ENCODE measurements at regions not wholly inside any gene's neighbourhood (a gene's known extent, or its start where the extent isn't known, plus 50 kb on each side); places are given as distances from the start of the nearest gene placed in this dataset.

DNA sequence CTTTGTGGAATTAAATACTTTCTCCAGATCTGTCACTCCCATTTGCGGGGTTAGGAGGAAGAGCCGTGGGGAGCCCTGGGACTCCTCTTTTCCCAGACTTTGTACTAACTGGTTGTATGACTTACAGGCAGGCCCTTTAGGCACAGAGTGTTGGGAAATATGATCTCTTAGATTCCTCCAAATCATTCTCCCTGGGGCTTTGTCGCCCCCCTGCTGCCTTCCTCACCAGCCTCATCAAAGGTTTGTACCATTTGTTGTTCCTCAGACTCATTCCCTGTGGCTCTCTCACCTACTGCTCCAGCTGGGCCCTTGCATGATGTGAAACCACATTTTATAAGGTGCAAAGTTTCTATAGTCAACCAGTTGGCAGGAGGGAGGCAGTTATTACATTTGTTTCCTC lies 56.4 kb downstream of the CRYGS start:
- DNase-seq, result no peak

DNA sequence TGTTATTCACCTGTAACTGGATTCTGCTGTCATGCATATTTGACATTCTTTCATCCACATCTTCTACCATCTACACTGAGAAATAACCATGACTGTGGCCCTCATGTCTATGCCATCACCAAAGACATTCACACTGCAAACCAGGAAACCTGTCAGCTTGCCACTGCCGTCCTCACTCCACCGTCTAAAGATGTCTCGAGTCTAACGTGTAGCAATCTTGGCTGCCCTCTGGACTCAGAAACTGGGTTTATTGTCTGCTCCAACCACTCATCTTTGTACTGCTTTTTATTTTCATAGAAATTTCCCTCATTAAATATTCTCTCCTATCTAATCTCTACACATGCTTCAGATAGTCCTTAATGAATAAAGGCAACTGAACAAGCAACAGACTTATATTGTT lies 57.1 kb downstream of the CRYGS start:
- no peak for DNase-seq

DNA sequence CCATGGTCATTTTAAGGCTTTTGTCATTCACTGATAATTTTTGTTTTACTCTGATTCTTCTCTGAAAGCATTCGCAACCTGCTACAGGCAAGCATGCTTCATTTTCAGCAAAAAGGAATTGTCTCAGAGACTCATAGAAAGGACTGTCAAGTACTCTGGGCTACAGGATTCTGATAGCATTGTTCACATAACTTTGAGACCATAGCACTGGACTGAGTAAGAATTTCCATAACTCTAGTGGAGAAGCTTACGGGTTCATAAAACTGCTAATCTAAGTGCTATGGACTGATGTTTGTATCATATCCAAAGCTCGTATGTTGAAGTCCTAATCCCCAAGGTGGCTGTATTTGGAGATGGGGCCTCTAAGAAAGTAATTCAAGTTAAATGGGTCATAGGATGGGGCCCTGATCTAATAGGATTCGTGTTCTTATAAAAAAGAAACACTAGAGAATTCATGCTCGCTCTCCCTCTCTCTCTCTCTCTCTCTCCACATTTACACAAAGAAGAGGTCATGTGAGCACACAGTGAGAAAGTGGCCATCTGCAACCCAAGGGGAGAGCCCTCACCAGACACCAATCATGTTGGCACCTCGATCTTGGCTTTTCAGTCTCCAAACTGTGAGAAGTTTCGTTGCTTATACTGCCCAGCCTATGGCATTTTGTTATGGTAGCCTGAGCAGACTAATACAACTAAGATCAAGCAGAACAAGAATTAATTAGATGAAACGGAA lies 60.4 kb downstream of the CRYGS start:
- no peak for DNase-seq

DNA sequence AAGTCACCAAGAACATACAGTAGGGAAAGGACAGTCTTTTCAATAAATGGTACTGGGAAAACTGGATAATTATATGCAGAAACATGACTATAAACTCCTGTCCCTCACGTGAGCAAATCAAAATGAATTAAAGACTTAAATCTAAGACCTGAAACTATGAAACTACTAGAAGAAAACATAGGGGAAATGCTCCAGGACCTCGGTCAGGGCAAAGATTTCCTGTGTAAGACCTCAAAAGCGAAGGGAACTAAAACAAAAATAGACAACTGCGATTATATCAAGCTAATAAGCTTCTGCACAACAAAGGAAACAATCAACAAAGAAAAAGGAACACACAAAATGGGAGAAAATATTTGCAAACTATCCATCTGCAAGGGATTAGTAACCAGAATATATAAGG lies 62.7 kb downstream of the CRYGS start:
- no peak for DNase-seq

DNA sequence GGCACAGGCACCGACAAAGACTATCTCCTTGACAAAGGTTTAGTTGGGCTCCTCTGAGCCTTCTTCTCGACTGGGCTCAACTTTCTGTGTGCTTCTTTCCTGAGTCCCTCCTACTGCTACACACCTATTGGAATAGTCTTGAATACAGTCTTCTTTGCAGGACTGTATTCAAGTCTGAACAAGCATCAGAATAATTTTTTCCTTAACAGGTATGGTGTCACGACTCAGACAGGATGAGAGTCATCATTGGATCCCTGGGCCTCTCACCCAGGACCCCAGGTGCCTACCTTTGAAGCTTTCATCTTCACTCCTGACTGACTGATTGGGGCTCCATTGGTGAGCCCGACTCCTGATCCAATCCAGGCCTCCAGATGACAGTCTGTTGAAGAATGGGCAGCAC lies 66.3 kb downstream of the CRYGS start:
- DNase-seq, result no peak

DNA sequence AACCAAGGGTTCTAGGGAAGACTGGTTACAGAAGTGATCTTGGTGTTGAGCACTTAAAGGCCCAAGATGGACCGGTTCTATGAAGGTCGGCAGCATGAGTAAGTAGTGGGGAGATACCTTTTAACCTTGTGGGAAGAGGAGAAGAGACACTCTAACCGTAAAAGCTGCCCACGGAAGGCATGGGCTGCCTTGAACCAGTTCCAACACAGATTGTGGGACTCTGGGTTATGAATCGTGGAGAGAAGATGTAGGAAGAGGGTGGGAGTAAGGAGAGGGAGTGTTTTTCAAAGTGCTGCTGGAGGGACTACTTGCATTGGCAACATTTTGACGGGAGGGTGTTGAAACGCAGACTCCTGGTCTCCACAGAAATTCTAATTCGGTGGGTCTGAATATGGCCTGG lies 67.1 kb downstream of the CRYGS start:
- DNase-seq, result no peak

DNA sequence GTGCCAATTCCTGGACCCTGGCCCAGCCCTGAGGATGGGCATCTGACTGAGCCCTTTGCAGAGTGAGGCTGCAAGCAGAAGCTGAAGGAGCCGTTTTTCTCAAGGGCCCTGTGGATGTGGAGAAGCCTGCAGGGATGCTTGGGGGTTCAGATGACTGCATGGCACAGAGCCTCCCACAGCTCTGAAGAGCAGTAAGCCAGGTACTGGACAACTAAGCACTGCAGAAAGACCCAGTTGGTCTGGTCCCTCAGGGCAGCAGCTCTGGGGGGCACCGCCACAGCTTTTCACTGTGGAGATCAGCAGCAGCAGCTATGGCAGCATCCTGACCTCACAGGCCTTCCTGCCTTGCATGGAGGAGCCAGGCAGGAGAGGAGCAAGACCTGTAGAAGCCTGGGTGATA lies 67.6 kb downstream of the CRYGS start:
- DNase-seq, result no peak

DNA sequence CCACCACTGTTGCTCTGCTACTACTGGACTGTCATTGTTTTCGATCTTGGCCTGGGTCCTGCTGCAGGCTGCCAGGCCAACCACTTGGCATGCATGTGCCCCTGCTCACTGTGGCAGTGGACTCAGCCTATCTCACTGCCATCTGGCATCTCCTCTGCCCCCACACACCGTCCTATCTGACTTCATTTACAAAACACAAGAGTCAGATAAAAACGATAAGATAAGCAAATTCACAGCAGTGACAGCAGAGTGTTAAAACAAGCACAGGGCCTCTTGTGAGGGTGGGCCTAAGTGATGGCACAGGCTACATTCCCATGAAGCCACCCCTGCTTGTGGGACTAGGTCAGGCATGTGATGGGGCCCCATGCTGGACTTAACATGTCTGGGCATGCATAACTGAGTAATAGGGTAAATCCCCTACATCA lies 68.1 kb downstream of the CRYGS start:
- DNase-seq, result peak; percentile 9

DNA sequence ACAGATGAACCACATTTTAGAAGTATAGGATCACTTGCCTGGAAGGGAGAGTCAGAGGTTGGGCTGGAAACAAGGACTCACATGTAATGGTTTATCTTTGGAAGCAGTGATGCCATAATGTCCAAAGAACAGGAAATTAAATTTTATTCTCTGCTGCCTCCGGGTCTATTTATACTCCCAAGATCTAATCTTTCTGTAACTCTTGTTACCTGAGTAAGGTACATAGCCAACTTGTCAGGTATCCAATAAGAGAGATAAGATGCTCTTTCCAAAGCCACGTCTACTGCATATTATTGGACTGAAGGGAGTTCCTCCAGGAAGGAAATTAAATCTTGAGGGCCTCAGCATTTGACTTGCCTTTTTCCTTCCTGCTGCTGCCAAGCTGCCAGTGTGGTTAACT lies 71.0 kb downstream of the CRYGS start:
- DNase-seq, result no peak

DNA sequence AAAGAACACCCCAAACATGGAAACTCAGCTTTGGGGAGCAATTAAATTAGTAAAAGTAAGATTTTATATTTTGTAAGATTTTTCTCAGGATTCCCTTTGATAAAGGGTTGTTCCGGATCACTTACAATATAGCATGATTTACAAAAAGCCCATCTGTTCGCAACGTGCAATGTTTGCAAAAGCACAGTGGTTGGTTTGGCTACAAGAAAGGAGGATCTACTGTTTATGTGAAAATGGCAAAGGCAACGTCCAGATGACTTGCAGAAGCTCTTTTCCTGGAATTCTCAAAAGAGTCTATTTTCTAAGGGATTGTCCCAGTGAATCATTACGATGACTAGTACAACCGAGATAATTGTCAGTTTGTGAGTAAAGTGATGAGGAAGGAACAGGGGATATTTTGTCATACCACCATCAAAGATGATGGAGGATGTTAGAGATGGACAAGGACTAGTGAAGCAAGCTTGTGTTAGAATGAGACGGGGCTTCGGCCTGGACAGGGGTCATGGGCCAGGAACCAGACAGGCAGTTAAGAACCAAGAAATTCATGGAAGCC lies 71.6 kb downstream of the CRYGS start:
- DNase-seq, result no peak

DNA sequence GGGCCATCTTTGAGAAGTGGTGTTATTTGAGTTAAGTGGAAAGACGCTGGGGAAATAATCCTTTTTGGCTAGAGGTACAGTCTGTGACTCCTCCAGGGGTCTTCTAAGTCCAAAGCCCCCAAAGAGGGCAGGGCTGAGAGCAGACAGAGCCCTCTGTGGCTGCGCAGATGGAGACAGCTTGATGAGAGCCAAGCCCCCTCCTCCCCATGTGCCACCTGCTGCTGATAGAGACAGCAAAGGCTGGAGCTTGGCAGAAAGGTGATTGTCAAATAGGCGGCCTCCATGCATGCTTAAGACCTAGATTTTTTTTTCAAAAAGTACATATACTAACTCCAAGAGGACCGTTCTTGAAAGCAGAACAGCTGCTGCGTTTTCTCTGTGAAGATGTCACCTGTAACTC lies 72.4 kb downstream of the CRYGS start:
- no peak for DNase-seq

DNA sequence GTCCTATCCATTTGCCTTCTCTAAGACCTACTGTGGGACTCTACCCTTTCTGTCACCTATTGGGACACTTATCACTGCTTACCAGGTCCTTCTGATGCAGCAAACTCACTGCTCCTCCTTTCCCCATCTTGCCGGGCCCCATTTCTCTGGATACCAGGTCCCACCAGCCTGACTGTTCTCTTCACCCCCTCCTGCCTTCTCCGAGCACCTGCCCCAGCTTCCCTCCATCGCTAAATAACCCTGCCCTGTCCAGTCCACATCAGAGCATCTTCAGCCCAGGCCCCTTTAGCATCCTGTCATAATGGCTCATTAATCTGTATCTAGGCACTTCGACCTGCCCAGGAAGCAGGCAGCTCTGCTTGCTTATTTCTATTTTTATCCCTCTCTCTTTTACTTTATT lies 74.7 kb downstream of the CRYGS start:
- DNase-seq, result no peak

DNA sequence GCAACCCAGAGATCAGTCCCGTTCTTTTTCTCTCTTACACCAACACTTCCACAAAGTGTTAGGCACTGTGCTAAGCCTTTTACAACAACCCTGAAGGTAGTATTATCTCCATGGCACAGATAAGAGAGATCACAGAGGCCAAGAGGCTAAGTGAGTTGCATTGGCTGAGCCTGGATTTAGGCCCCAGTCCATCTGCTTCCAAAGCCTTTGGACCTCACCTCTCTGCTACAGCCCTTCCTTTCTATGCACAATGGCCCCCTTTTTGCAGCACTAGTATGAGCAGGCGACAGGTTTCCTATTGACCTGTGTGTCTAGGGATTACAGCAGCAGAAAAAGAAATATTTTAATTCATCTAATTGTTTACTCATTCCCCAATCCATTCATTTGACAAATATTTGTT lies 76.2 kb downstream of the CRYGS start:
- DNase-seq, result no peak

DNA sequence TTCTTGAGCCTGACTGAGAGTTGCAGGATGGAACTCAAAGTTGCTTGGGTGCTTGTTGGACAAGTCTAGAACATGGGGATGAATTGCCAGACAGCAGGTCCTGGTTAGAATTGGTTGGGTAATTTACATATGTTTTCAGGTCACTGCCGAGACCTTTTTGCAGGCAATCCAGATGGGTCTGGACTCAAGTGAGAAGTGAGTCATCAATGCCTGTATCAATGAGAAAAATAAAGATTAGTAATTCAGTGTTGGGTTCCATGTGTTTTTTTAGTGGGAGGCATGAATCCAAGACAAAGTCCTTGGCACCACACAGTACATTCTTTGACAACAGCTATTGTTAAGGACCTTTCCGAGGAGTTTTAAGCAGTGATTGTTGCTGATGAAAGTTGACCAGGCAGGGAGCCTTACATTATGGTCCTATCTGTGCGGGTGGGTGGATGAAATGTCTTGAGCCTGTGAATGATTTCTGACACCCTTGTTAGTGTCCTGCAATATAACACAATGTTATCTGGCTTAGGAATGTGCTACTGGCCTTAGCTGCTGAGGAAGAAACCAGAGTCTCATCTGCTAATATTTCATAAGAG lies 77.7 kb downstream of the CRYGS start:
- no peak for DNase-seq

DNA sequence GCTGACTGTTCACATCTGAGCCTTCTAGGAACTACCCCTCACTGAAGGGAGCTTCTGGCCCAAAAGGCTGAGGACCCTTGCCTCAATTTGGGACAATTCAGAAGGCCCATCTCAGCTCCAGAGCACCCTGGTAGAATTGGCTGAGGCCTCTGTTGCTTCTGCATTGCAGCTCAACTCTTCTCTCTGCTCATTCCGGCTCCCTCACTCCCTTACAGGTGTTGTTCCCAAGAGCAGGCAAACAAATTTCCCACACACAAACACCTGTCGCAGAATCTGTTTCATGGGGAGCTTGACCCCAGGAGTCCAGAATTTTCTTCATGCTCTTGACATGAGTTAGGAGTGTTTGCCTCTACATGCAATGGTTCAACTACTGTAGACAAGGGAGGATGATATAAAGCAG lies 78.7 kb downstream of the CRYGS start:
- DNase-seq, result no peak

DNA sequence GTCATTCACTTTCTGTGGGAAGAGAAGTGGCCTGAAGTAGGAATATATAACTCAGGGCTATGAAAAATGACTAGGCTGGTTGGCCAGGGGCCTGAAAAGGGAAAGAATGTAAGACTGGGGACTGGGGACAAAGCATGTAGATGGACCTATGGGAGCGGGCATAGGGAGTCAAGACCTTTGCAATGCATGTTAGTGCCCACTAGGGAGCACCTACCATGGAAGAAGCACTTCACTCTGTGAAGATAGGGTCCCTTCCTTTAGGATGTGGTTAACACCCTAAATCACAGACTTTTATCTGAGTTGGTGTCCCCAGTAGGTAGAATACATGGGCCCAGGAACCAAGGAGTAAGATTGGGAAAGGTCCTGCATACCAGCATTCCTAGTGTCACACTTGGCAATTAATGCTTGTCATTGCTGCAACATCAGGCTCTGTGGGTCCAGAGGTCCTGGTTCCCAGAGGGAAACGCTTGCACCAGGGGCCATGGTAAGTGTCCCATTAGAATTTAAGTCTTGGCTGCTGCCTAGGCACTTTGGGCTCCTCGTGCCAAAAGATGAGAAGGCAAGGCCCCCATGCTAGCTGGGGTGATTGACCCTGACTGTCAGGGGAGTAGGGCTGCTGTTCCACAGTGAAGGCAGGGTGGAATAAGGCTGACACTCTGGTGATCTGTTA lies 79.6 kb downstream of the CRYGS start:
- DNase-seq, result peak; percentile 7

DNA sequence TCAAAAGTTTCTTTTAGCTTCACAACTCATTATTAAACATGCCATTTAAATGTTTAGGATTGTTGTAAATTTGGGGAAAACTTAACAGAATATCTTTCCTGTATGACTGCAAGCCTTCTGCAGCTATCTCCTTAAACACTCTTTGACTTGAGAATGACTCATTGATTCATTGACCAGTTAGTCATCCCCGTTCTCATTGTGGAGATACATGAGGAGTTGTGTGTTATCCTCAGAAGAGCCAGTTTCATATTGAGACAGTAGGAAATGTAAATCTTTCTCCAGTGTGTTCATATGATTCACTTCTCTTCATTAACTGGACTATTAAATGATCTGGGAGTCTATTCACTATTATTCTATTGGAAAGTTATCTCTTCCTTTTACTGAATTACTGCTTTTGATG lies 83.0 kb downstream of the CRYGS start:
- no peak for DNase-seq

DNA sequence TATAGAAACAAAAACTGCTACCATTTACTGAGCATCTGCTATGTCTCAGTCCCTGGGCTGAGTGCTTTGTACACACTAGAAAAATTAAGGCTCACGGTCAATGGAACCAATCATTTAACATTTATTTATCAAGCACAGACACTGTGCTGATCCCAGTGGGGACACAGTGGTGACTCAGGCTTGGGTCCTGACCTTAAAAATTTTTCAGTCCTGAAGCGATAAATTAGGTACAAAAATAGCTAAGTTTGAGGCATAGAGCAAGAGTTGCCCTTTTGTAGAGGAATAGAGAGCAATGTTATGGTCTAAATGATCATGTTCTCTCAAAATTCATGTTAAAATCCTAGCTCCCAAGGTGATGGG lies 85.1 kb downstream of the CRYGS start:
- no peak for DNase-seq

DNA sequence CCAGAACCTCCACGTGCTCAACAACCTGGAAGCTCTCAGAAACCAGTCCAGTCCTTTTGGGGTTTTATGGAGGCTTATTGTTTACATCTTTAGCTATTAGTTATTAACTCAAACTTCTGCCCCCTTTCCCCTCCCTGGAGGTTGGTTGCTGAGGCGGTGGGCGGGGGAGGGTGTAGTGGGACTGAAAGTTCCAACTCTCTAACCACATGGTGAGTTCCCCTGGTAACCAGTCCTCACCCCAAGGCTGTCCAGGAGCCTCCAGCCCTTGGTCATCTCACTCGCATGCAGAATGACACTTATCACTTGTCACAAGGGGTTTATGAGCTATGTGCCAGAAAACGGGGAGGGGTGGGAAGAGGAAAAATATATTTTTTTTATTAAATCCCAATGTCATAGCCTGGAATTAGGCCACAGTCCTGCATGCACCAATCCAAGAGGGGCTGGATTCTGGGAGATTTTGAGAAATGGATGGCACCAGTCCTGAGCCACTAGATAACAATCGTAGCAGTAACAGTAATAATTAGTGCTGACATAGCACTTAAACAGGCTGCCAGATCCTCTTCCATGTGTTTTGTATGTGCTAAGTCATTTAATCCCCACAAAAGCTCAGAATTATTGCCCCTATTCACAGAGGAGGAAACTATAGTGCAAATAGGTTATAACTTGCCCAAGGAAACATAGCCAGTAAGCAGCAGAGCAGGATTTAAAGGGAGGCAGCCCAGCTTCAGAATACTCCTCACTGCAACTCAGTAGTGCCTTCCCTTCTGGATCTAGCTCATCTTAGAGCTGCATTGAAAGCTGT lies 85.7 kb downstream of the CRYGS start:
- DNase-seq, result no peak

DNA sequence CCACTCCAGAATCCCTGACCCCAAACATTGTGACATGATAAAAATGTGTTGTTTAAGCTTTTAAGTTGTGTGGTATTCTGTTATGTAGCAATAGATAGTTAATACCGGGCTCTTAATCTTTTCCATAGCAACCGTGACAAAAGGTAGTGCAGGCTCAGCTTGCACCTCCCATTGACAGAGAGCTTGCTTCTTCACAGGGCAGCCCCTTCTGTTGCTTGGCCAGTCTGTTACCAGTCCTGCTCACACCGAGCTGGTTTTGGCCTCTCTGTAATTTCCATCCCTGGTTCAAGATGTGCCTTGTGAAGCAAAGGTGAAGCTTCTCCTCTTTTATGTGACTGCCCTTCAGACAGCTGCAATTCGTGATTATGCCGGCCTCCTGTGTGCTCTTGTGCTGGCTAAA lies 86.9 kb downstream of the CRYGS start:
- DNase-seq, result no peak

DNA sequence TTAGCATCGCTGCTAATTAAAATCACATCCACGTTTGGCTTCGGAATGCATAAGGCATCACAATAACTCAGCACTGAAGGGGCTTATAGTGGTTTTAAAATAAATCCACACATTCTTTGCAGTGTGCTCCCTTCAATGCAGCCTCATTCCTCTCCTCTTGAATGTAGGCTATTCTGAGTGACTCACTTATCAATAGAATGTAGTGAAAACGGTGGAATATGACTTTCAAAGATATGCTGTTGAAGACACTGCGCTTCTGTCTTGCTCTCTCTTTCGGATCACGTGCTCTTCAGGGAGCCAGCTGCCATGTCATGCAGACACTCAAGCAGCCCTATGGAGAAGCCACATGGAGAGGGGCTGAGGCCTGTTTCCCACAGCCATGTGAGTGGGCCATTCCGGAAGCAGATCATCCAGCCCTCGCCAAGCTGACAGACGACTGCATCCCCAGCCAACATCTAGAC lies 87.4 kb downstream of the CRYGS start:
- DNase-seq, result no peak

DNA sequence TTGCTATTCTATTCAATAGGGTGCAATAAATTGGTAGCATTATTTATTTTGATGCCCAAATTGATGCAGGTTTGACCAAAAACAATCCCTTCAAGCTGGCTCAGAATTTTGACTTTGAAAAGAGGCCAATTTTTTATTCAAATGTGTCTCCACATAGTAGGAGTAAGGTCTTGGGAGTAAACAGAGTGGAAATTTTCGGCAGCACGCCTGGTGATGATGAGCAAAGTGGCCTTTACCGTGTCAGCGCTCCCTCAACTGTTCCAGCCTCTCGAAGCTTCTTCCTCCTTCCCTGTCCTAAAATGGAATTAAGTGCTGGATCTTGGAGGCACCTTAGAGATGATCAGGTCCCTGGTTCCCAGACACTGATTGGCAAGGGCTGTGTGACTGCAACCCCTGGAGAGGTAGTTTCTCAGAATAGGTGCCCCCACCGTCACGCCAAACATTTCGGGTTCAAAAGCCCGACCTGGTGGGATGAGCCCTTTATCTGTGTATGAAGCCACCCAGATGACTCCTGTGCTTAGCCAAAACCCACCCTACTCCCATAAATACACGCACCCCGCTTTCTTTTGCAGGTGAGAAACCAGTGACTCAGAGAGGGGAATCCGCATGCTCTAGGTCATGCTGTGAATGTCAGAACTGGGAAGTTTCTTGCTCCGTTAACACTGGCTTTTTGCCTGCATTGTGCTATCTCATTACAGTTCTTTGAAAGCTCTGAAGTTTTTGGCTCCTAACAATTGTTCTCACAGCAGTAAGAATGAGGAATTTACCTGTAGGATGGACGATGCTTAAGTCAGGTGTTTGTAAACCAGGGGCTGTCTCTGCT lies 89.1 kb downstream of the CRYGS start:
- DNase-seq, result no peak
